GM23338 (cell line): ENCODE measurements at regions not wholly inside any gene's neighbourhood (a gene's known extent, or its start where the extent isn't known, plus 50 kb on each side); places are given as distances from the start of the nearest gene placed in this dataset.

ENCODE experiments used
- ATAC-seq: fragments of 200-7000 bp; cut with Tn5 transposase; 3 replicates; pipeline ENCODE4 v1.9.1; 2020
- DNase-seq: peaks from one replicate; pipeline ENCODE4 v3.0.0-alpha.2; 2015; ENCODE audit warnings: low spot score
- H2AFZ ChIP-seq: fragments of 200-600 bp; sonication (generic); 2 replicates; pipeline ENCODE4 v1.8.0; 2016; ENCODE audit warnings: antibody characterized with exemption, mild to moderate bottlenecking, moderate library complexity
- H3F3A ChIP-seq: fragments of 200-600 bp; sonication (generic); replicated peaks from 2 replicates; pipeline ENCODE4 v1.8.0; 2017; ENCODE audit warnings: antibody characterized with exemption, mixed run types, low read depth
- H3K27ac ChIP-seq: fragments of 200-600 bp; sonication (generic); 2 replicates; pipeline ENCODE4 v1.6.1; 2016; ENCODE audit warnings: low read depth
- H3K27me3 ChIP-seq: fragments of 200-600 bp; sonication (generic); 2 replicates; pipeline ENCODE4 v1.8.0; 2016; ENCODE audit warnings: mild to moderate bottlenecking, mixed run types, moderate library complexity; ENCODE audit not compliant: insufficient read depth
- H3K36me3 ChIP-seq: fragments of 200-600 bp; sonication (generic); 2 replicates; pipeline ENCODE4 v1.8.0; 2016; ENCODE audit warnings: mild to moderate bottlenecking; ENCODE audit not compliant: insufficient read depth
- H3K4me1 ChIP-seq: fragments of 200-600 bp; sonication (generic); 2 replicates; pipeline ENCODE4 v1.8.0; 2016; ENCODE audit warnings: mild to moderate bottlenecking, moderate library complexity; ENCODE audit not compliant: insufficient read depth
- H3K4me2 ChIP-seq: fragments of 200-600 bp; sonication (generic); 2 replicates; pipeline ENCODE4 v1.7.1; 2017; ENCODE audit warnings: mixed run types
- H3K4me3 ChIP-seq: fragments of 200-600 bp; sonication (generic); 2 replicates; pipeline ENCODE4 v1.6.1; 2016; ENCODE audit warnings: mixed run types
- H3K79me2 ChIP-seq: fragments of 200-600 bp; sonication (generic); replicated peaks from 2 replicates; pipeline ENCODE4 v1.8.0; 2017; ENCODE audit warnings: mild to moderate bottlenecking; ENCODE audit not compliant: insufficient read depth
- H3K9me2 ChIP-seq: fragments of 200-600 bp; sonication (generic); 2 replicates; pipeline ENCODE4 v1.8.0; 2017; ENCODE audit not compliant: insufficient read depth
- H4K20me1 ChIP-seq: fragments of 200-600 bp; sonication (generic); replicated peaks from 2 replicates; pipeline ENCODE4 v1.8.0; 2017; ENCODE audit warnings: mild to moderate bottlenecking; ENCODE audit not compliant: insufficient read depth
- H3K27ac Mint-ChIP-seq: 2 replicates; pipeline ENCODE4 v1.8.0; 2020; ENCODE audit warnings: inconsistent platforms, mild to moderate bottlenecking, moderate library complexity, mixed read lengths
- H3K27me3 Mint-ChIP-seq: 3 replicates; pipeline ENCODE4 v1.8.0; 2022; ENCODE audit warnings: low read depth, mild to moderate bottlenecking, moderate library complexity, mixed read lengths, inconsistent platforms; ENCODE audit not compliant: insufficient read depth, poor library complexity
- H3K36me3 Mint-ChIP-seq: 3 replicates; pipeline ENCODE4 v1.8.0; 2021; ENCODE audit warnings: low read depth, mild to moderate bottlenecking, inconsistent platforms, moderate library complexity, mixed read lengths
- H3K4me1 Mint-ChIP-seq: 3 replicates; pipeline ENCODE4 v1.8.0; 2020; ENCODE audit warnings: mild to moderate bottlenecking, inconsistent platforms, mixed read lengths
- H3K4me3 Mint-ChIP-seq: 3 replicates; pipeline ENCODE4 v1.8.0; 2021; ENCODE audit warnings: moderate library complexity, mild to moderate bottlenecking, inconsistent platforms, mixed read lengths
- H3K9me3 Mint-ChIP-seq: 3 replicates; pipeline ENCODE4 v1.8.0; 2020; ENCODE audit warnings: moderate library complexity, mild to moderate bottlenecking, inconsistent platforms, mixed read lengths
- CTCF ChIP-seq, 2 experiments: fragments of 200-600 bp in 1 of 2; sonication (generic) in 1 of 2; conservative IDR thresholded peaks; 2 replicates each; pipeline versions ENCODE4 v1.5.1 to v1.6.1; 2016 to 2017; ENCODE audit warnings: antibody characterized with exemption in 2 of 2, low read depth in 2 of 2, mild to moderate bottlenecking in 2 of 2, moderate library complexity in 1 of 2
- ETS1 ChIP-seq: IDR thresholded peaks from 2 replicates; pipeline ENCODE4 v1.6.1; 2016; ENCODE audit warnings: antibody characterized with exemption
- EZH2phosphoT487 ChIP-seq: fragments of 200-600 bp; sonication (generic); IDR thresholded peaks from one replicate; pipeline ENCODE4 v1.8.1; 2018; ENCODE audit warnings: antibody characterized with exemption; ENCODE audit not compliant: unreplicated experiment
- JUNB ChIP-seq: IDR thresholded peaks from one replicate; pipeline ENCODE4 v1.6.1; 2016; ENCODE audit warnings: antibody characterized with exemption; ENCODE audit not compliant: unreplicated experiment
- POLR2AphosphoS5 ChIP-seq: IDR thresholded peaks from 2 replicates; pipeline ENCODE4 v1.6.1; 2016; ENCODE audit warnings: antibody characterized with exemption, low read depth
- REST ChIP-seq: IDR thresholded peaks from one replicate; pipeline ENCODE4 v1.6.1; 2018; ENCODE audit warnings: antibody characterized with exemption; ENCODE audit not compliant: unreplicated experiment
- ZNF331 ChIP-seq: fragments of 250-450 bp; sonication (Bioruptor Pico); IDR thresholded peaks from 2 replicates; pipeline ENCODE4 v1.5.0; 2020; ENCODE audit warnings: low read depth, mild to moderate bottlenecking, moderate library complexity
- ZNF462 ChIP-seq: fragments of 250-450 bp; sonication (Bioruptor Pico); IDR thresholded peaks from 2 replicates; pipeline ENCODE4 v1.5.0; 2020; ENCODE audit warnings: mild to moderate bottlenecking, moderate library complexity

- TF ChIP-seq REST (no peak), EZH2phosphoT487 (no peak)
Observed at GRCh38 chr5:147169901-147170300, 64.9 kb upstream of the STK32A start (continued).

GRCh38 chr5:147170603-147171002, 64.2 kb upstream of the STK32A start:
- no peak for DNase-seq
- H3K9me3 Mint-ChIP-seq = 0 out of 3 replicates have a peak, but pooled peaks cover under 1% of the 10 kb centered on the region
- no peak for TF ChIP-seq CTCF (conservative IDR thresholded peaks at IDR 0.05; ENCODE audit: low read depth in 2 of 2)
- no peak for TF ChIP-seq POLR2AphosphoS5
- no peak for TF ChIP-seq ZNF462
- TF ChIP-seq ETS1 = no peak
- no peak for TF ChIP-seq REST
- TF ChIP-seq ZNF331 = no peak
- no peak for TF ChIP-seq JUNB

More at GRCh38 chr5:147170603-147171002, 64.2 kb upstream of the STK32A start:
- Histone ChIP-seq H3K79me2 (no peaks in the 10 kb centered on the region), H3K4me1 (no peaks in the 10 kb centered on the region), H3K27ac (no peak overlapping the region), H3K4me3 (no peak overlapping the region), H4K20me1 (no peaks in the 10 kb centered on the region), H3K4me2 (no peak overlapping the region), H3F3A (no peaks in the 10 kb centered on the region), H3K27me3 (no peaks in the 10 kb centered on the region), H2AFZ (0 out of 2 replicates have a peak overlapping the region, but pooled peaks have one; percentile 23), H3K36me3 (no peaks in the 10 kb centered on the region), H3K9me2 (no peaks in the 10 kb centered on the region)
- no peaks in the 10 kb centered on the region; the same call in 2 of the 3 replicates for H3K4me1 Mint-ChIP-seq
- H3K4me3 Mint-ChIP-seq = no peak overlapping the region
- no peaks in the 10 kb centered on the region for H3K36me3 Mint-ChIP-seq
- no peaks in the 10 kb centered on the region for H3K27me3 Mint-ChIP-seq
- H3K27ac Mint-ChIP-seq = no peak overlapping the region
- ATAC-seq = no peak
